Osteocyte (in vitro differentiated cells): ENCODE measurements at regions not wholly inside any gene's neighbourhood (a gene's known extent, or its start where the extent isn't known, plus 50 kb on each side); places are given as distances from the start of the nearest gene placed in this dataset.

ENCODE experiments used
- DNase-seq: peaks from one replicate; pipeline ENCODE4 v3.0.0; 2021; ENCODE audit warnings: mixed read lengths; ENCODE audit not compliant: unreplicated experiment; ENCODE audit errors: extremely low spot score
- H3K27ac Mint-ChIP-seq: one replicate; pipeline ENCODE4 v1.8.0; 2021; ENCODE audit warnings: mild to moderate bottlenecking, mixed read lengths; ENCODE audit not compliant: unreplicated experiment
- H3K27me3 Mint-ChIP-seq: one replicate; pipeline ENCODE4 v1.8.0; 2021; ENCODE audit warnings: mixed read lengths; ENCODE audit not compliant: unreplicated experiment
- H3K36me3 Mint-ChIP-seq: one replicate; pipeline ENCODE4 v1.8.0; 2021; ENCODE audit warnings: mixed read lengths; ENCODE audit not compliant: unreplicated experiment
- H3K4me1 Mint-ChIP-seq: one replicate; pipeline ENCODE4 v1.8.0; 2021; ENCODE audit warnings: mixed read lengths; ENCODE audit not compliant: unreplicated experiment
- H3K4me3 Mint-ChIP-seq: one replicate; pipeline ENCODE4 v1.8.0; 2021; ENCODE audit warnings: mild to moderate bottlenecking, moderate library complexity, mixed read lengths; ENCODE audit not compliant: unreplicated experiment
- H3K9me3 Mint-ChIP-seq: one replicate; pipeline ENCODE4 v1.8.0; 2021; ENCODE audit warnings: mixed read lengths; ENCODE audit not compliant: unreplicated experiment
- TF ChIP-seq, protein P1 (sequence below): fragments of 200-600 bp; sonication (generic); IDR thresholded peaks from 2 replicates; pipeline ENCODE4 v1.5.0; 2021; ENCODE audit warnings: antibody characterized with exemption, mild to moderate bottlenecking, moderate library complexity

DNA sequence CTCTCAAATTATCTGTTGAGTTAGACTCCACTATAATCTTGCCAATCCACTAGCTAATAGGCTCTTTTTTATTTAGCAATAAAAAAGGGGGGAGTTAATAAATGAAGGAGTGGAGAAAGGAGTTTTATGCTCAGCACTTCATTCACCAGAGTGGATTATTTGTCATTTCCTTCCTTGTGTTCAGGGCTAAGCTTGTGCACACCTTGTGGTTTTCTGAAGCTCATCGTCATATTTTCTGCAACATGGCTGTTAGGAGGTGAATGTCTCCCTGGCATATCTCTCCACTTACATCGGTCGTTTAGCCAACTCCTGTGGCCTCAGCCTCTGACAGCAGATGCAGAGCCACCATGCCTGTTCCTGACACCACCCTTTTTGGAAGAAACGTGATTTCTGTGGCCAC, 83.9 kb upstream of the MTNR1B start:
- Mint-ChIP-seq H3K27me3 (no peaks in the 10 kb centered on the region), H3K4me3 (no peak overlapping the region), H3K9me3 (no peaks in the 10 kb centered on the region), H3K36me3 (peaks cover 3% of the 10 kb centered on the region), H3K27ac (no peak overlapping the region), H3K4me1 (peaks cover 1% of the 10 kb centered on the region)
- DNase-seq, result no peak
- TF ChIP-seq, protein P1, sequence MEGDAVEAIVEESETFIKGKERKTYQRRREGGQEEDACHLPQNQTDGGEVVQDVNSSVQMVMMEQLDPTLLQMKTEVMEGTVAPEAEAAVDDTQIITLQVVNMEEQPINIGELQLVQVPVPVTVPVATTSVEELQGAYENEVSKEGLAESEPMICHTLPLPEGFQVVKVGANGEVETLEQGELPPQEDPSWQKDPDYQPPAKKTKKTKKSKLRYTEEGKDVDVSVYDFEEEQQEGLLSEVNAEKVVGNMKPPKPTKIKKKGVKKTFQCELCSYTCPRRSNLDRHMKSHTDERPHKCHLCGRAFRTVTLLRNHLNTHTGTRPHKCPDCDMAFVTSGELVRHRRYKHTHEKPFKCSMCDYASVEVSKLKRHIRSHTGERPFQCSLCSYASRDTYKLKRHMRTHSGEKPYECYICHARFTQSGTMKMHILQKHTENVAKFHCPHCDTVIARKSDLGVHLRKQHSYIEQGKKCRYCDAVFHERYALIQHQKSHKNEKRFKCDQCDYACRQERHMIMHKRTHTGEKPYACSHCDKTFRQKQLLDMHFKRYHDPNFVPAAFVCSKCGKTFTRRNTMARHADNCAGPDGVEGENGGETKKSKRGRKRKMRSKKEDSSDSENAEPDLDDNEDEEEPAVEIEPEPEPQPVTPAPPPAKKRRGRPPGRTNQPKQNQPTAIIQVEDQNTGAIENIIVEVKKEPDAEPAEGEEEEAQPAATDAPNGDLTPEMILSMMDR, result no peak

DNA sequence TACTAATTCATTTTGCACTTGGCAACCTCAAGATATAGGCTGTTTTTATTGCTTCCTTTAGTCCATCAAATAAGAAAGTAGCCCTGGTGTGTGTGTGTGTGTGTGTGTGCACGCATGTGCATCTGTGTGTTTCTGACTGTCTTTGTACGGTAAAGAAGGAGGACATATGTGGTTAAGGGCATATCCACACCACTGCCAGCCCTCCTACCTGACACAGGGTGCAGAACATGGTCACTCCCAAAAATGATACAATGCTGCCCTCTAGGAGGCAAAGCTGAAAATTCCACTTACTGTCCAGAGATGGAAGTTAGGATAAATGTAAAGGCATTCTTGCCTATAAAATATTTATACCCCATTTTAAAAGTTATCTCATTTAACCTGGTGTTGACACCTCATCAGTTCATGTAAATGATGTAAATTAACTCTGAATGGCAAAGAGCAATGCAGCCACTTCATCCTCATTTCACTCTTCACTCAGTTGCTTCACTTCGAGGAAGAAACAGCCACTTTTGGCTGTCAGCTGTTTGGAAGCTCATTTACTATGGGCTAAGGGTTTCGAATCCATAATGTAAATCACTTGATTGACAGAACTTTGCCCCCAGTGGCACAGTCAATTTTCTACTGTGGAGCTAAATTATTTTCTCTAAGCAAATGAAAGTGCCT, 83.1 kb upstream of the MTNR1B start:
- H3K36me3 Mint-ChIP-seq, result peaks cover 3% of the 10 kb centered on the region
- no peak overlapping the region for H3K27ac Mint-ChIP-seq
- no peaks in the 10 kb centered on the region for H3K9me3 Mint-ChIP-seq
- TF ChIP-seq, protein P1, result peak; percentile 91
- peaks cover 1% of the 10 kb centered on the region for H3K4me1 Mint-ChIP-seq
- no peaks in the 10 kb centered on the region for H3K27me3 Mint-ChIP-seq
- DNase-seq, result no peak
- H3K4me3 Mint-ChIP-seq, result no peak overlapping the region

DNA sequence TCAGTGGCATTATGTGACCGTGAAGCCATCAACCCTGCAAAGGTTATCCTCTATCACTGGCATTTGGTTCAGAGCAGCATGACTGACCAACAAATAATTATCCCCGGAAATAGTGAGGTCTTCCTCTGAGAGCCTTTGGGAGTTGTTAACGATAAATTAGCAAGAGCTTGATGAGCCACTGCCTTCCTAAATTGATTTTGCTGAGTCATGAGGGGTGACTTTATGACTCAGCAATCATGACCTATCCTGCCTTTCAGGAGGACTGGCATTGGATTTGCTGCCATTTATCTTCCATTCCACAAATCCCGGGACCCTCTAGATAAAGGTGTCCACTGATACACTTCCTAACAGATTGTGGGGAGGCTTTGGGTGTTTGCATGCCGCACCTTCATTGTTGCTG, 80.8 kb upstream of the MTNR1B start:
- DNase-seq, result no peak
- H3K27ac Mint-ChIP-seq, result no peak overlapping the region
- peaks cover 1% of the 10 kb centered on the region for H3K36me3 Mint-ChIP-seq
- no peaks in the 10 kb centered on the region for H3K27me3 Mint-ChIP-seq
- H3K4me1 Mint-ChIP-seq, result peaks cover 13% of the 10 kb centered on the region
- TF ChIP-seq, protein P1, result no peak
- H3K4me3 Mint-ChIP-seq, result no peak overlapping the region
- no peaks in the 10 kb centered on the region for H3K9me3 Mint-ChIP-seq

DNA sequence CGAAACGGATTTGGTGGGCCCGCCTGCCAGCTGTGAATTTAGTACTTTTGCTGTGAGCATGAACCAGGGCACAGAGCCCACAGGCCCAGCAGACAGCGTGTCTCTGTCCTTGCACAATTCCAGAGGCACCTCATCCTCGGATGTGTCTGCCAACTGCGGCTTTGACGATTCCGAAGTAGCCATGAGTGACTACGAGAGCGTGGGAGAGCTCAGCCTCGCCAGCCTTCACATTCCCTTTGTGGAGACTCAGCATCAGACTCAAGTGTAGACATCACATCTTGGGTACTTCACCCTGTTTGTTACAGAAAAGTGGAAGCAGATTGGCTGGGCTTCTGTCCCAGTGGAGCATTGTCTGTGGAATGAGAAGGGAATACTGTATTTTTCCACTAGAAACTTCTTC, 78.6 kb upstream of the MTNR1B start:
- H3K4me1 Mint-ChIP-seq, result peaks cover 26% of the 10 kb centered on the region

More for the DNA sequence above, 78.6 kb upstream of the MTNR1B start:
- TF ChIP-seq, protein P1, result no peak
- Mint-ChIP-seq H3K9me3 (no peaks in the 10 kb centered on the region), H3K27me3 (no peaks in the 10 kb centered on the region), H3K36me3 (no peaks in the 10 kb centered on the region), H3K4me3 (no peak overlapping the region), H3K27ac (no peak overlapping the region)
- DNase-seq, result no peak
